Caco-2 (cell line): ENCODE measurements at regions not wholly inside any gene's neighbourhood (a gene's known extent, or its start where the extent isn't known, plus 50 kb on each side); places are given as distances from the start of the nearest gene placed in this dataset.

ENCODE experiments used
- BruUV-seq: library from RNA; stranded (reverse); fragments of 400-500 nt; replicated peaks from 2 replicates; lab custom pipeline; 2021; lab: Mats Ljungman, UMichigan
- CTCF ChIA-PET: fragments of 300-600 bp; sonication (Branson Sonifier 250); formaldehyde crosslinking; loops from one replicate; lab custom pipeline; 2022; ENCODE audit warnings: antibody characterized with exemption; lab: Charles Lee
- POLR2A ChIA-PET: fragments of 300-600 bp; sonication (Branson Sonifier 250); formaldehyde crosslinking; loops from one replicate; lab custom pipeline; 2022; ENCODE audit warnings: antibody characterized with exemption; lab: Charles Lee
- DNase-seq, 2 experiments: peaks; one replicate each; pipeline versions ENCODE4 v3.0.0 to v3.0.0-alpha.2; 2020 to 2022
- H3K27me3 ChIP-seq: replicated peaks from 2 replicates; pipeline ENCODE4 v1.6.0; 2011; ENCODE audit warnings: low read length; ENCODE audit not compliant: control insufficient read depth, insufficient read depth
- H3K36me3 ChIP-seq: 2 replicates; pipeline ENCODE4 v1.5.1; 2011; ENCODE audit warnings: low read length; ENCODE audit not compliant: control insufficient read depth, insufficient read depth
- H3K4me1 ChIP-seq: fragments of 250-450 bp; sonication (Bioruptor Pico); 2 replicates; pipeline ENCODE4 v1.5.1; 2020; ENCODE audit warnings: mild to moderate bottlenecking
- H3K4me3 ChIP-seq: 2 replicates; pipeline ENCODE4 v1.5.1; 2011; ENCODE audit warnings: low read depth, mild to moderate bottlenecking, control low read depth, low read length
- H3K9me3 ChIP-seq: fragments of 250-450 bp; sonication (Bioruptor Pico); 2 replicates; pipeline ENCODE4 v1.5.1; 2020; ENCODE audit warnings: mild to moderate bottlenecking, moderate library complexity
- H3K27ac Mint-ChIP-seq: one replicate; pipeline ENCODE4 v1.8.0; 2022; ENCODE audit warnings: mixed read lengths; ENCODE audit not compliant: unreplicated experiment
- H3K27me3 Mint-ChIP-seq: one replicate; pipeline ENCODE4 v1.8.0; 2022; ENCODE audit warnings: mixed read lengths; ENCODE audit not compliant: insufficient read depth, unreplicated experiment
- H3K36me3 Mint-ChIP-seq: one replicate; pipeline ENCODE4 v1.8.0; 2022; ENCODE audit warnings: mild to moderate bottlenecking, mixed read lengths; ENCODE audit not compliant: insufficient read depth, unreplicated experiment
- H3K4me1 Mint-ChIP-seq: one replicate; pipeline ENCODE4 v1.8.0; 2022; ENCODE audit warnings: low read depth, mixed read lengths; ENCODE audit not compliant: unreplicated experiment
- H3K4me3 Mint-ChIP-seq: one replicate; pipeline ENCODE4 v1.8.0; 2022; ENCODE audit warnings: mild to moderate bottlenecking, moderate library complexity, mixed read lengths; ENCODE audit not compliant: unreplicated experiment
- H3K9me3 Mint-ChIP-seq: one replicate; pipeline ENCODE4 v1.8.0; 2022; ENCODE audit warnings: mixed read lengths; ENCODE audit not compliant: unreplicated experiment
- intact Hi-C: fragments of 100-400 bp; cut with micrococcal nuclease; formaldehyde crosslinking; loops from one replicate; pipeline ENCODE4 v1.10.0; 2022; ENCODE audit not compliant: unreplicated experiment
- TF ChIP-seq, protein P1 (sequence below), 2 experiments: fragments of 200-600 bp in 1 of 2; IDR thresholded peaks; 1 replicate in 1 of 2; 2 replicates in 1 of 2; pipeline versions ENCODE4 v1.5.1 to v1.8.0; 2011 to 2022; ENCODE audit warnings: antibody characterized with exemption in 1 of 2, control low read depth in 1 of 2, inconsistent platforms in 1 of 2, low read depth in 1 of 2, low read length in 1 of 2, mild to moderate bottlenecking in 1 of 2, moderate library complexity in 1 of 2; ENCODE audit not compliant: insufficient read depth in 1 of 2, severe bottlenecking in 1 of 2, unreplicated experiment in 1 of 2

DNA sequence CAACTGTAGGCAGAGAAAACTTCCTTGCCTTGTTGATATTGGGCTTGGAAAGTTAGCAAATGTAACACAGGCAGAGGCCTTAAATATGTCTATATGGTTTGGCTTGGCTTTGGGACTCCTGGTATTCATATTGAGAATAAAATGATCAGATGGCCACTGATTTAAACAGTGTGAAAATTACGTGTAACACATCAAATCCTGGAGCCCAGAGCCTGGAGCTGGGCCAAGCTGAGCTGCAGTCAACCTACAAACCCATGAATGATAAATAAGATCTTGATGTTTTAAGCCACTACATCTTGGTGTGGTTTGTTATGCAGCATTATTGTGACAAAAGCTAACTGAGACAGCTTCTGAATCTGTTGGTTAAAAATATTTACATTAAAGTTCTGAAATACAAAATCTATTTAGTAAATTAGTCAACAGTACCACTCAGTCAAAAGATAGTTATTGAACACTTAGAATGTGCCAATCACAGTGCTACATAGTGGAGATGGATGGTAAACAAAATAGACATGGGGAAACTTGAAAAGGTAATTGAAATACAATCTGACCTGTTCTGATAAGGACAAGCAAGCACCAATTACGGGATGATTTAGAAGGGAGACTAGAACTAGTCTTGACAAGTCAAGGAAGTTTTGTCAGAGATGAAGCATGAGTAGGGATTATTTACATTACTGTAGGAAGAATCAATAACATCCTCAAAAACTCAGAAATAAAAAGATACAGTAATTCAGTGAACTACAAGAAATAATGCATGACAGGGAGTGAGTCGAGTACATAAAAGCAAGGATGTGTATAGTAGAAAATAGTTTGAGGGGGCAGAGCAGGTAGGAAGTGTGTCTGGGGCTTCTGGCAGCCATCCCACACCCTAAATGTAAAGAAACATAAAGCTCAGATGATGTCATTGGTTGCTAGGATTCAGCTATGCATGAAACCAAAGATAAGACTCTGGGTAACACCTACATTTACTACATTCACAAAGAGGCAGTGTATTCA, 157.7 kb downstream of the HNMT start:
- DNase-seq = peak in 1 of 2 experiments; percentile 32
- peaks cover 33% of the 10 kb centered on the region for H3K4me1 ChIP-seq
- H3K4me3 Mint-ChIP-seq = no peak overlapping the region
- TF ChIP-seq, protein P1, sequence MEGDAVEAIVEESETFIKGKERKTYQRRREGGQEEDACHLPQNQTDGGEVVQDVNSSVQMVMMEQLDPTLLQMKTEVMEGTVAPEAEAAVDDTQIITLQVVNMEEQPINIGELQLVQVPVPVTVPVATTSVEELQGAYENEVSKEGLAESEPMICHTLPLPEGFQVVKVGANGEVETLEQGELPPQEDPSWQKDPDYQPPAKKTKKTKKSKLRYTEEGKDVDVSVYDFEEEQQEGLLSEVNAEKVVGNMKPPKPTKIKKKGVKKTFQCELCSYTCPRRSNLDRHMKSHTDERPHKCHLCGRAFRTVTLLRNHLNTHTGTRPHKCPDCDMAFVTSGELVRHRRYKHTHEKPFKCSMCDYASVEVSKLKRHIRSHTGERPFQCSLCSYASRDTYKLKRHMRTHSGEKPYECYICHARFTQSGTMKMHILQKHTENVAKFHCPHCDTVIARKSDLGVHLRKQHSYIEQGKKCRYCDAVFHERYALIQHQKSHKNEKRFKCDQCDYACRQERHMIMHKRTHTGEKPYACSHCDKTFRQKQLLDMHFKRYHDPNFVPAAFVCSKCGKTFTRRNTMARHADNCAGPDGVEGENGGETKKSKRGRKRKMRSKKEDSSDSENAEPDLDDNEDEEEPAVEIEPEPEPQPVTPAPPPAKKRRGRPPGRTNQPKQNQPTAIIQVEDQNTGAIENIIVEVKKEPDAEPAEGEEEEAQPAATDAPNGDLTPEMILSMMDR (IDR thresholded peaks at IDR 0.05; ENCODE audit: insufficient read depth in 1 of 2, low read depth in 1 of 2, low read length in 1 of 2, severe bottlenecking in 1 of 2, unreplicated experiment in 1 of 2) = no peak
- ChIA-PET POLR2A (interaction anchor here (0.6 kb wide), 1 partner anchor 158 kb away, joined by 3 read pairs; the partner anchor contains the start of gene HNMT), CTCF (no interaction called here)
- intact Hi-C loops = no loop called here
- H3K36me3 ChIP-seq = no peaks in the 10 kb centered on the region; the same call in 1 of the 2 replicates
- H3K36me3 Mint-ChIP-seq = no peaks in the 10 kb centered on the region
- H3K27ac Mint-ChIP-seq = no peak overlapping the region
- 0 out of 2 replicates have a peak, but pooled peaks cover under 1% of the 10 kb centered on the region for H3K9me3 ChIP-seq
- BruUV-seq = no TSS peak
- no peaks in the 10 kb centered on the region for H3K4me1 Mint-ChIP-seq
- H3K27me3 Mint-ChIP-seq = no peaks in the 10 kb centered on the region
- H3K27me3 ChIP-seq = no peaks in the 10 kb centered on the region
- no peak overlapping the region for H3K4me3 ChIP-seq
- no peaks in the 10 kb centered on the region for H3K9me3 Mint-ChIP-seq

DNA sequence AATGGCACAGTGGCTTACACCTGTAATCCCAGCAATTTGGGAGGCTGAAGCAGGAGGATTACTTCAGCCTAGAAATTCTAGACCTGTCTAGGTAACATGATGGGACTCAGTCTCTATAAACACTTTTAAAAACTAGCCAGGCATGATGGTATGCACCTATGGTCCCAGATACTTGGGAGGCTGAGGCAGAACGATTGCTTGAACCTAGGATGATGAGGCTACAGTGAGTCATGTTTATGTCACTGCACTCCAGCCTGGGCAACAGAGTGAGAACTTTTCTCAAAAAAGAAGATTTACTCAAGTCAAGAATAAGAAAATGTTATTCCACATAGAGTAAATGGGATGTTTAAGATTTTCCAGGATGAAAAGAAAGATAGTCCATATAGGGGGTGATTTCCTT, 158.6 kb downstream of the HNMT start:
- Mint-ChIP-seq H3K36me3 (no peaks in the 10 kb centered on the region), H3K4me1 (no peaks in the 10 kb centered on the region), H3K27ac (no peak overlapping the region), H3K9me3 (no peaks in the 10 kb centered on the region), H3K27me3 (no peaks in the 10 kb centered on the region), H3K4me3 (no peak overlapping the region)
- Histone ChIP-seq H3K4me3 (no peak overlapping the region), H3K9me3 (no peaks in the 10 kb centered on the region), H3K36me3 (no peaks in the 10 kb centered on the region; the same call in 1 of the 2 replicates), H3K27me3 (no peaks in the 10 kb centered on the region), H3K4me1 (peaks cover 33% of the 10 kb centered on the region)
- DNase-seq = no peak
- intact Hi-C loops = no loop called here
- ChIA-PET POLR2A (interaction anchor here (0.6 kb wide), 1 partner anchor 159 kb away, joined by 3 read pairs; the partner anchor contains the start of gene HNMT), CTCF (no interaction called here)
- no TSS peak for BruUV-seq
- TF ChIP-seq, protein P1 (IDR thresholded peaks at IDR 0.05; ENCODE audit: insufficient read depth in 1 of 2, low read depth in 1 of 2, low read length in 1 of 2, severe bottlenecking in 1 of 2, unreplicated experiment in 1 of 2) = no peak

DNA sequence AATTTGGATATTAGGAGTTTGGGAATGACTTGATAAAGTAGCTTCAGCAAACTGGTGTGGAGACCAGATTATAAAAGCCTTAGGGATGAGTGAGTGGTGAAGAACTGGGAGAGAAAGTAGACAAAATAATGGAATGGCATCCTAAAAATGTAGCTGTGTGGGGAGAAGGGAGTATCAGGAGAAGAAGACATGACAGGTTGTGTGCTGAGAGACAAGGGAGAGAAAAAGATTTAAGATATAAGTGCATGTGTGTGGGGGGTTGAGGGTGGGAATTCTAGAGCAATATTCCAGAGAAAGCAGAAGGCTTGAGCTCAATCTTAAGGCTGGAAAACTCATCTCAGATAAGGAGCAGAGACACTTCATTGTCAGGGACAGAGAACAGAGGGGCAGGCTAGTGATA, 159.5 kb downstream of the HNMT start:
- no peaks in the 10 kb centered on the region; the same call in 1 of the 2 replicates for H3K36me3 ChIP-seq
- H3K4me1 Mint-ChIP-seq = no peaks in the 10 kb centered on the region
- CTCF ChIA-PET = no interaction called here

More for the DNA sequence above, 159.5 kb downstream of the HNMT start:
- Mint-ChIP-seq H3K36me3 (no peaks in the 10 kb centered on the region), H3K27ac (no peak overlapping the region), H3K27me3 (no peaks in the 10 kb centered on the region), H3K9me3 (peaks cover 2% of the 10 kb centered on the region), H3K4me3 (no peak overlapping the region)
- Histone ChIP-seq H3K27me3 (no peaks in the 10 kb centered on the region), H3K4me1 (peaks cover 33% of the 10 kb centered on the region), H3K9me3 (no peaks in the 10 kb centered on the region), H3K4me3 (no peak overlapping the region)
- POLR2A ChIA-PET = no interaction called here
- no TSS peak for BruUV-seq
- intact Hi-C loops = no loop called here
- peak in 1 of 2 experiments; percentile 12 for DNase-seq
- TF ChIP-seq, protein P1 (IDR thresholded peaks at IDR 0.05; ENCODE audit: insufficient read depth in 1 of 2, low read depth in 1 of 2, low read length in 1 of 2, severe bottlenecking in 1 of 2, unreplicated experiment in 1 of 2) = no peak
